Stimulated activated CD4-positive, alpha-beta T cell treated with anti-CD3 and anti-CD28 coated beads, Interleukin-15, amount 100 ng/mL, for 1 hour (primary cell): ENCODE measurements at regions not wholly inside any gene's neighbourhood (a gene's known extent, or its start where the extent isn't known, plus 50 kb on each side); places are given as distances from the start of the nearest gene placed in this dataset.
"Not testable (repeated sequence)": the region's sequence is repeated elsewhere in the genome, so short reads cannot be mapped to it uniquely, and the experiment has no call there.

Source experiments
- DNase-seq, 2 donors: peaks; one replicate each; pipeline ENCODE4 v3.0.0-alpha.2; 2020; ENCODE audit warnings: low read depth in 1 of 2, low spot score in 1 of 2

GRCh38 chr6:112575309-112575834 is 228.2 kb downstream of the RFPL4B start:
- no peak for DNase-seq

- DNase-seq: no peak
Observed at GRCh38 chr6:112576423-112576822, 229.3 kb downstream of the RFPL4B start.

GRCh38 chr6:112579601-112580000 is 232.5 kb downstream of the RFPL4B start:
- DNase-seq: no peak

GRCh38 chr6:112581015-112581414 is 233.9 kb downstream of the RFPL4B start:
- DNase-seq: no peak

GRCh38 chr6:112590326-112590725 is 243.2 kb downstream of the RFPL4B start:
- DNase-seq: no peak

GRCh38 chr6:112591329-112591728 is 244.2 kb downstream of the RFPL4B start:
- no peak for DNase-seq

- no peak for DNase-seq
Observed at GRCh38 chr6:112592159-112592558, 245.0 kb downstream of the RFPL4B start.

- DNase-seq: no peak
Observed at GRCh38 chr6:112594886-112595594, 247.9 kb downstream of the RFPL4B start.

- no peak for DNase-seq
Observed at GRCh38 chr6:112595841-112596240, 248.7 kb downstream of the RFPL4B start.

- DNase-seq: no peak
Observed at GRCh38 chr6:112597176-112597575, 250.0 kb downstream of the RFPL4B start.

- DNase-seq: no peak
Observed at GRCh38 chr6:112600168-112600567, 253.0 kb downstream of the RFPL4B start.

GRCh38 chr6:112603726-112604125 is 256.6 kb downstream of the RFPL4B start:
- DNase-seq: no peak

- no peak for DNase-seq
Observed at GRCh38 chr6:112606656-112607435, 259.7 kb downstream of the RFPL4B start.

- not testable (repeated sequence) for DNase-seq
Observed at GRCh38 chr6:112608925-112609324, 261.8 kb downstream of the RFPL4B start.

- no peak for DNase-seq
Observed at GRCh38 chr6:112613410-112613809, 266.3 kb downstream of the RFPL4B start.

- DNase-seq: no peak
Observed at GRCh38 chr6:112618849-112619248, 271.7 kb downstream of the RFPL4B start.

GRCh38 chr6:112620812-112621569 is 273.9 kb downstream of the RFPL4B start:
- DNase-seq: no peak

- DNase-seq: no peak
Observed at GRCh38 chr6:112622036-112622435, 274.9 kb downstream of the RFPL4B start.

GRCh38 chr6:112626468-112627082 is 279.4 kb downstream of the RFPL4B start:
- DNase-seq: no peak

GRCh38 chr6:112634376-112634775 is 287.2 kb downstream of the RFPL4B start:
- no peak for DNase-seq

GRCh38 chr6:112636650-112637262 is 289.6 kb downstream of the RFPL4B start:
- no peak for DNase-seq
